ENCODE measurements at regions not wholly inside any gene's neighbourhood (a gene's known extent, or its start where the extent isn't known, plus 50 kb on each side); places are given as distances from the start of the nearest gene placed in this dataset.

- no peak for DNase-seq (ENCODE audit: low spot score)
- intact Hi-C loops (cut with micrococcal nuclease) = no loop called here
- Mint-ChIP-seq H3K27ac (no peak overlapping the region), H3K4me1 (ENCODE audit: low read depth) (no peaks in the 10 kb centered on the region), H3K27me3 (ENCODE audit: low read depth) (no peaks in the 10 kb centered on the region), H3K4me3 (ENCODE audit: low read depth) (no peak overlapping the region), H3K36me3 (ENCODE audit: low read depth) (no peaks in the 10 kb centered on the region), H3K9me3 (no peaks in the 10 kb centered on the region)
Observed at GRCh38 chr4:177948853-177949252, 506.6 kb upstream of the AGA start.

GRCh38 chr4:177951026-177951425 lies 508.8 kb upstream of the AGA start:
- H3K4me3 Mint-ChIP-seq (ENCODE audit: low read depth) = no peak overlapping the region
- intact Hi-C loops (cut with micrococcal nuclease) = no loop called here
- no peaks in the 10 kb centered on the region for H3K9me3 Mint-ChIP-seq
- H3K27ac Mint-ChIP-seq = no peak overlapping the region
- no peaks in the 10 kb centered on the region for H3K4me1 Mint-ChIP-seq (ENCODE audit: low read depth)
- DNase-seq (ENCODE audit: low spot score) = no peak
- H3K27me3 Mint-ChIP-seq (ENCODE audit: low read depth) = no peaks in the 10 kb centered on the region
- no peaks in the 10 kb centered on the region for H3K36me3 Mint-ChIP-seq (ENCODE audit: low read depth)

GRCh38 chr4:177952723-177953122 lies 510.5 kb upstream of the AGA start:
- Mint-ChIP-seq H3K27ac (no peak overlapping the region), H3K4me1 (ENCODE audit: low read depth) (no peaks in the 10 kb centered on the region), H3K27me3 (ENCODE audit: low read depth) (no peaks in the 10 kb centered on the region)

GRCh38 chr4:177957596-177958360 lies 515.5 kb upstream of the AGA start:
- Mint-ChIP-seq H3K36me3 (ENCODE audit: low read depth) (no peaks in the 10 kb centered on the region), H3K4me1 (ENCODE audit: low read depth) (no peaks in the 10 kb centered on the region), H3K27me3 (ENCODE audit: low read depth) (no peaks in the 10 kb centered on the region), H3K27ac (no peak overlapping the region), H3K4me3 (ENCODE audit: low read depth) (no peak overlapping the region), H3K9me3 (no peaks in the 10 kb centered on the region)
- no peak for DNase-seq (ENCODE audit: low spot score)
- intact Hi-C loops (cut with micrococcal nuclease) = no loop called here

More at GRCh38 chr4:177952723-177953122, 510.5 kb upstream of the AGA start:
- H3K4me3 Mint-ChIP-seq (ENCODE audit: low read depth) = no peak overlapping the region
- no peaks in the 10 kb centered on the region for H3K36me3 Mint-ChIP-seq (ENCODE audit: low read depth)
- no peaks in the 10 kb centered on the region for H3K9me3 Mint-ChIP-seq
- intact Hi-C loops (cut with micrococcal nuclease) = no loop called here
- no peak for DNase-seq (ENCODE audit: low spot score)

- Mint-ChIP-seq H3K4me1 (ENCODE audit: low read depth) (no peaks in the 10 kb centered on the region), H3K27ac (no peak overlapping the region), H3K27me3 (ENCODE audit: low read depth) (no peaks in the 10 kb centered on the region), H3K9me3 (no peaks in the 10 kb centered on the region), H3K36me3 (ENCODE audit: low read depth) (no peaks in the 10 kb centered on the region), H3K4me3 (ENCODE audit: low read depth) (no peak overlapping the region)
- intact Hi-C loops (cut with micrococcal nuclease) = no loop called here
- no peak for DNase-seq (ENCODE audit: low spot score)
Observed at GRCh38 chr4:177960566-177960965, 518.3 kb upstream of the AGA start.

- H3K27ac Mint-ChIP-seq = no peak overlapping the region
- intact Hi-C loops (cut with micrococcal nuclease) = no loop called here
- no peaks in the 10 kb centered on the region for H3K4me1 Mint-ChIP-seq (ENCODE audit: low read depth)
- no peak for DNase-seq (ENCODE audit: low spot score)
- no peaks in the 10 kb centered on the region for H3K9me3 Mint-ChIP-seq
- no peaks in the 10 kb centered on the region for H3K36me3 Mint-ChIP-seq (ENCODE audit: low read depth)
- no peak overlapping the region for H3K4me3 Mint-ChIP-seq (ENCODE audit: low read depth)
- no peaks in the 10 kb centered on the region for H3K27me3 Mint-ChIP-seq (ENCODE audit: low read depth)
Observed at GRCh38 chr4:177961761-177962380, 519.6 kb upstream of the AGA start.

GRCh38 chr4:177964061-177964460 lies 521.8 kb upstream of the AGA start:
- Mint-ChIP-seq H3K27me3 (ENCODE audit: low read depth) (no peaks in the 10 kb centered on the region), H3K4me3 (ENCODE audit: low read depth) (no peak overlapping the region), H3K36me3 (ENCODE audit: low read depth) (no peaks in the 10 kb centered on the region), H3K4me1 (ENCODE audit: low read depth) (no peaks in the 10 kb centered on the region), H3K27ac (no peak overlapping the region), H3K9me3 (no peaks in the 10 kb centered on the region)
- DNase-seq (ENCODE audit: low spot score) = no peak
- intact Hi-C loops (cut with micrococcal nuclease) = no loop called here

- H3K4me1 Mint-ChIP-seq (ENCODE audit: low read depth) = no peaks in the 10 kb centered on the region
- no peaks in the 10 kb centered on the region for H3K36me3 Mint-ChIP-seq (ENCODE audit: low read depth)
- H3K27ac Mint-ChIP-seq = no peak overlapping the region
- H3K27me3 Mint-ChIP-seq (ENCODE audit: low read depth) = no peaks in the 10 kb centered on the region
- no peak for DNase-seq (ENCODE audit: low spot score)
- no peaks in the 10 kb centered on the region for H3K9me3 Mint-ChIP-seq
- H3K4me3 Mint-ChIP-seq (ENCODE audit: low read depth) = no peak overlapping the region
- intact Hi-C loops (cut with micrococcal nuclease) = no loop called here
Observed at GRCh38 chr4:177964693-177965168, 522.5 kb upstream of the AGA start.

- H3K4me3 Mint-ChIP-seq (ENCODE audit: low read depth) = no peak overlapping the region
- no peaks in the 10 kb centered on the region for H3K9me3 Mint-ChIP-seq
- no peak for DNase-seq (ENCODE audit: low spot score)
- H3K27ac Mint-ChIP-seq = no peak overlapping the region
- H3K27me3 Mint-ChIP-seq (ENCODE audit: low read depth) = no peaks in the 10 kb centered on the region
- intact Hi-C loops (cut with micrococcal nuclease) = no loop called here
- no peaks in the 10 kb centered on the region for H3K4me1 Mint-ChIP-seq (ENCODE audit: low read depth)
- H3K36me3 Mint-ChIP-seq (ENCODE audit: low read depth) = no peaks in the 10 kb centered on the region
Observed at GRCh38 chr4:177967328-177967727, 525.1 kb upstream of the AGA start.

GRCh38 chr4:177968817-177969442 lies 526.7 kb upstream of the AGA start:
- H3K36me3 Mint-ChIP-seq (ENCODE audit: low read depth) = no peaks in the 10 kb centered on the region
- no peaks in the 10 kb centered on the region for H3K4me1 Mint-ChIP-seq (ENCODE audit: low read depth)
- no peaks in the 10 kb centered on the region for H3K27me3 Mint-ChIP-seq (ENCODE audit: low read depth)
- H3K27ac Mint-ChIP-seq = no peak overlapping the region
- no peak overlapping the region for H3K4me3 Mint-ChIP-seq (ENCODE audit: low read depth)
- no peaks in the 10 kb centered on the region for H3K9me3 Mint-ChIP-seq
- intact Hi-C loops (cut with micrococcal nuclease) = no loop called here
- DNase-seq (ENCODE audit: low spot score) = no peak

GRCh38 chr4:177974461-177974860 lies 532.2 kb upstream of the AGA start:
- intact Hi-C loops (cut with micrococcal nuclease) = no loop called here
- H3K9me3 Mint-ChIP-seq = no peaks in the 10 kb centered on the region
- H3K4me3 Mint-ChIP-seq (ENCODE audit: low read depth) = no peak overlapping the region
- no peak for DNase-seq (ENCODE audit: low spot score)
- H3K36me3 Mint-ChIP-seq (ENCODE audit: low read depth) = no peaks in the 10 kb centered on the region
- H3K27me3 Mint-ChIP-seq (ENCODE audit: low read depth) = no peaks in the 10 kb centered on the region
- no peak overlapping the region for H3K27ac Mint-ChIP-seq
- no peaks in the 10 kb centered on the region for H3K4me1 Mint-ChIP-seq (ENCODE audit: low read depth)

GRCh38 chr4:177975315-177975987 lies 533.2 kb upstream of the AGA start:
- H3K36me3 Mint-ChIP-seq (ENCODE audit: low read depth) = no peaks in the 10 kb centered on the region
- intact Hi-C loops (cut with micrococcal nuclease) = no loop called here
- DNase-seq (ENCODE audit: low spot score) = no peak

GRCh38 chr4:177986236-177986635 lies 544.0 kb upstream of the AGA start:
- Mint-ChIP-seq H3K4me1 (ENCODE audit: low read depth) (no peaks in the 10 kb centered on the region), H3K27ac (no peak overlapping the region), H3K4me3 (ENCODE audit: low read depth) (no peak overlapping the region), H3K27me3 (ENCODE audit: low read depth) (no peaks in the 10 kb centered on the region), H3K9me3 (no peaks in the 10 kb centered on the region), H3K36me3 (ENCODE audit: low read depth) (no peaks in the 10 kb centered on the region)
- intact Hi-C loops (cut with micrococcal nuclease) = no loop called here
- DNase-seq (ENCODE audit: low spot score) = no peak

More at GRCh38 chr4:177975315-177975987, 533.2 kb upstream of the AGA start:
- H3K27ac Mint-ChIP-seq = no peak overlapping the region
- no peaks in the 10 kb centered on the region for H3K27me3 Mint-ChIP-seq (ENCODE audit: low read depth)
- no peak overlapping the region for H3K4me3 Mint-ChIP-seq (ENCODE audit: low read depth)
- no peaks in the 10 kb centered on the region for H3K9me3 Mint-ChIP-seq
- no peaks in the 10 kb centered on the region for H3K4me1 Mint-ChIP-seq (ENCODE audit: low read depth)

Data from activated T-helper 2 cell treated with anti-CD3 and anti-CD28 coated beads, Interferon-gamma antibody, Interleukin-2, Interleukin-4, amounts not matched to agents 10 μg/mL and 5 μg/mL and 100 μg/mL, durations not matched to agents 14 hours and 24 hours and 36 hours (primary cell).